Neuronal stem cell (in vitro differentiated cells): ENCODE measurements at regions not wholly inside any gene's neighbourhood (a gene's known extent, or its start where the extent isn't known, plus 50 kb on each side); places are given as distances from the start of the nearest gene placed in this dataset.

Experiments
- DNase-seq: peaks from one replicate; pipeline ENCODE4 v3.0.0-alpha.2; 2013; ENCODE audit warnings: low spot score
- H2AFZ ChIP-seq: one replicate; pipeline ENCODE4 v1.6.1; 2013; ENCODE audit warnings: mild to moderate bottlenecking, low read length, inconsistent platforms
- H2AK5ac ChIP-seq: 2 replicates; pipeline ENCODE4 v1.6.1; 2013; ENCODE audit warnings: low read depth, mild to moderate bottlenecking, inconsistent platforms, low read length, moderate library complexity, mixed read lengths
- H2BK120ac ChIP-seq: 2 replicates; pipeline ENCODE4 v1.6.1; 2013; ENCODE audit warnings: low read depth, mild to moderate bottlenecking, inconsistent platforms, low read length, moderate library complexity, mixed read lengths
- H2BK12ac ChIP-seq: one replicate; pipeline ENCODE4 v1.6.1; 2013; ENCODE audit warnings: low read length, inconsistent platforms
- H2BK15ac ChIP-seq: 2 replicates; pipeline ENCODE4 v1.6.1; 2013; ENCODE audit warnings: mild to moderate bottlenecking, low read length, inconsistent platforms, mixed read lengths
- H2BK5ac ChIP-seq: one replicate; pipeline ENCODE4 v1.6.1; 2013; ENCODE audit warnings: inconsistent platforms, mild to moderate bottlenecking, low read length, moderate library complexity
- H3K14ac ChIP-seq: one replicate; pipeline ENCODE4 v1.6.1; 2013; ENCODE audit warnings: low read length, inconsistent platforms
- H3K18ac ChIP-seq: 2 replicates; pipeline ENCODE4 v1.6.1; 2013; ENCODE audit warnings: low read length, inconsistent platforms
- H3K23ac ChIP-seq: 2 replicates; pipeline ENCODE4 v1.6.1; 2013; ENCODE audit warnings: low read depth, mild to moderate bottlenecking, mixed read lengths, low read length, inconsistent platforms; ENCODE audit not compliant: poor library complexity
- H3K27ac ChIP-seq: replicated peaks from 3 replicates; pipeline ENCODE4 v1.5.1; 2013; ENCODE audit warnings: low read length, inconsistent platforms
- H3K27me3 ChIP-seq, 3 experiments: 2 replicates each; pipeline ENCODE4 v1.6.1; 2013; ENCODE audit warnings: low read length in 3 of 3, mild to moderate bottlenecking in 2 of 3, inconsistent platforms in 1 of 3, low read depth in 1 of 3, mixed read lengths in 1 of 3, moderate library complexity in 1 of 3; ENCODE audit not compliant: control insufficient read depth in 3 of 3, insufficient read depth in 3 of 3
- H3K36me3 ChIP-seq, 2 donors: replicated peaks in 1 of 2; 2 replicates each; pipeline ENCODE4 v1.6.1; 2013; ENCODE audit warnings: low read length in 2 of 2; ENCODE audit not compliant: control insufficient read depth in 2 of 2, insufficient read depth in 2 of 2
- H3K4ac ChIP-seq: 2 replicates; pipeline ENCODE4 v1.6.1; 2013; ENCODE audit warnings: inconsistent platforms, mild to moderate bottlenecking, low read length, moderate library complexity
- H3K4me1 ChIP-seq, 2 donors: 1 replicate in 1 of 2; 2 replicates in 1 of 2; pipeline ENCODE4 v1.6.1; 2013; ENCODE audit warnings: low read length in 2 of 2, low read depth in 1 of 2; ENCODE audit not compliant: control insufficient read depth in 2 of 2, insufficient read depth in 1 of 2
- H3K4me2 ChIP-seq: one replicate; pipeline ENCODE4 v1.6.1; 2013; ENCODE audit warnings: mild to moderate bottlenecking, low read length, inconsistent platforms; ENCODE audit not compliant: insufficient read depth, poor library complexity, severe bottlenecking
- H3K4me3 ChIP-seq, 2 donors: 2 replicates each; pipeline ENCODE4 v1.5.1; 2013; ENCODE audit warnings: low read length in 2 of 2, mild to moderate bottlenecking in 2 of 2, inconsistent platforms in 1 of 2, moderate library complexity in 1 of 2
- H3K79me1 ChIP-seq: one replicate; pipeline ENCODE4 v1.6.1; 2013; ENCODE audit warnings: low read depth, mild to moderate bottlenecking, inconsistent platforms, low read length, moderate library complexity
- H3K9ac ChIP-seq: one replicate; pipeline ENCODE4 v1.6.1; 2013; ENCODE audit warnings: mild to moderate bottlenecking, low read depth, low read length, inconsistent platforms; ENCODE audit not compliant: poor library complexity
- H3K9me3 ChIP-seq, 2 donors: replicated peaks in 1 of 2; 2 replicates each; pipeline versions ENCODE3 to v1.6.1; 2013; ENCODE audit warnings: low read length in 2 of 2, mild to moderate bottlenecking in 2 of 2, inconsistent platforms in 1 of 2, low read depth in 1 of 2, mixed read lengths in 1 of 2, moderate library complexity in 1 of 2; ENCODE audit not compliant: control insufficient read depth in 2 of 2, insufficient read depth in 1 of 2
- H4K8ac ChIP-seq: one replicate; pipeline ENCODE4 v1.6.1; 2013; ENCODE audit warnings: low read depth, mild to moderate bottlenecking, inconsistent platforms, low read length, moderate library complexity
- H4K91ac ChIP-seq: one replicate; pipeline ENCODE4 v1.6.1; 2013; ENCODE audit warnings: low read length, low read depth, mild to moderate bottlenecking, inconsistent platforms; ENCODE audit not compliant: poor library complexity
- WGBS, 2 donors: extraction: QIAGEN DNeasy Blood & Tissue Kit; methylation state at CpG; one replicate each; pipeline ENCODE4 v1.1.7; 2013; ENCODE audit warnings: missing lambda C conversion rate in 2 of 2, mixed read lengths in 1 of 2; ENCODE audit not compliant: insufficient read length in 2 of 2, insufficient replicate concordance in 1 of 2; ENCODE audit errors: extremely low coverage in 2 of 2; 5-methylcytosine and 5-hydroxymethylcytosine counted together

GRCh38 chr9:106797299-106797698, 65.7 kb upstream of the ZNF462 start:
- Histone ChIP-seq H2BK15ac (no peak overlapping the region), H2BK120ac (no peak overlapping the region), H3K27ac (no peak overlapping the region), H3K4ac (no peak overlapping the region), H3K79me1 (no peaks in the 10 kb centered on the region), H3K27me3 (no peaks in the 10 kb centered on the region), H4K8ac (no peak overlapping the region), H3K14ac (no peak overlapping the region), H3K4me3 (no peak overlapping the region), H3K23ac (no peak overlapping the region), H3K36me3 (no peaks in the 10 kb centered on the region), H2AK5ac (no peak overlapping the region), H2AFZ (no peak overlapping the region), H2BK12ac (no peak overlapping the region), H2BK5ac (no peak overlapping the region), H3K9ac (no peak overlapping the region), H3K4me2 (no peak overlapping the region), H3K18ac (no peak overlapping the region), H4K91ac (no peak overlapping the region), H3K9me3 (peaks cover 0 to 6% of the 10 kb centered on the region in 2 donors), H3K4me1 (peaks cover 2 to 5% of the 10 kb centered on the region in 2 donors)
- no peak for DNase-seq
- no CpG with 5 or more reads among the region's 2 CpGs for WGBS, 2 donors

GRCh38 chr9:106798016-106798799, 64.8 kb upstream of the ZNF462 start:
- Histone ChIP-seq H3K18ac (no peak overlapping the region), H3K27ac (no peak overlapping the region), H3K9ac (no peak overlapping the region), H3K27me3 (no peaks in the 10 kb centered on the region), H3K4me3 (no peak overlapping the region), H3K4me1 (peaks cover 2 to 5% of the 10 kb centered on the region in 2 donors), H4K91ac (no peak overlapping the region), H2AFZ (peak overlapping the region; percentile 84), H3K36me3 (no peaks in the 10 kb centered on the region), H3K4me2 (no peak overlapping the region), H2BK12ac (no peak overlapping the region), H3K79me1 (no peaks in the 10 kb centered on the region), H4K8ac (no peak overlapping the region), H3K4ac (no peak overlapping the region), H2BK15ac (no peak overlapping the region), H3K9me3 (peaks cover 0 to 6% of the 10 kb centered on the region in 2 donors), H2BK120ac (no peak overlapping the region), H3K23ac (no peak overlapping the region), H3K14ac (no peak overlapping the region), H2BK5ac (no peak overlapping the region), H2AK5ac (no peak overlapping the region)
- WGBS, 2 donors: no CpG with 5 or more reads among the region's 9 CpGs
- no peak for DNase-seq

GRCh38 chr9:106799152-106799551, 63.8 kb upstream of the ZNF462 start:
- Histone ChIP-seq H2BK12ac (no peak overlapping the region), H3K14ac (no peak overlapping the region), H3K27ac (no peak overlapping the region), H2BK5ac (no peak overlapping the region), H2AK5ac (no peak overlapping the region), H3K9me3 (peaks cover 0 to 6% of the 10 kb centered on the region in 2 donors), H4K91ac (no peak overlapping the region), H3K4me1 (peaks cover 2 to 5% of the 10 kb centered on the region in 2 donors), H3K18ac (no peak overlapping the region), H2AFZ (peak overlapping the region; percentile 84), H3K79me1 (no peaks in the 10 kb centered on the region), H3K27me3 (no peaks in the 10 kb centered on the region), H4K8ac (no peak overlapping the region), H3K36me3 (no peaks in the 10 kb centered on the region), H3K9ac (no peak overlapping the region), H3K4me3 (no peak overlapping the region), H3K4ac (no peak overlapping the region), H2BK120ac (no peak overlapping the region), H3K4me2 (no peak overlapping the region), H3K23ac (no peak overlapping the region), H2BK15ac (no peak overlapping the region)
- no peak for DNase-seq
- WGBS, 2 donors: no CpG with 5 or more reads among the region's 4 CpGs

- Histone ChIP-seq H3K18ac (no peak overlapping the region), H3K36me3 (no peaks in the 10 kb centered on the region), H3K4me2 (no peak overlapping the region), H2BK5ac (no peak overlapping the region), H3K27me3 (no peaks in the 10 kb centered on the region), H2AK5ac (no peak overlapping the region), H2AFZ (no peak overlapping the region), H2BK120ac (no peak overlapping the region), H3K4me3 (no peak overlapping the region), H3K9ac (no peak overlapping the region), H3K79me1 (no peaks in the 10 kb centered on the region), H3K4ac (no peak overlapping the region), H3K23ac (no peak overlapping the region), H3K9me3 (peaks cover 2 to 6% of the 10 kb centered on the region in 2 donors), H3K4me1 (peaks cover 2 to 5% of the 10 kb centered on the region in 2 donors), H2BK12ac (no peak overlapping the region), H4K8ac (no peak overlapping the region), H3K14ac (no peak overlapping the region), H2BK15ac (no peak overlapping the region), H3K27ac (no peak overlapping the region), H4K91ac (no peak overlapping the region)
- no peak for DNase-seq
- WGBS, 2 donors: no CpG with 5 or more reads among the region's 6 CpGs
Observed at GRCh38 chr9:106800701-106801270, 62.2 kb upstream of the ZNF462 start.
